ENCODE measurements at regions not wholly inside any gene's neighbourhood (a gene's known extent, or its start where the extent isn't known, plus 50 kb on each side); places are given as distances from the start of the nearest gene placed in this dataset.

DNA sequence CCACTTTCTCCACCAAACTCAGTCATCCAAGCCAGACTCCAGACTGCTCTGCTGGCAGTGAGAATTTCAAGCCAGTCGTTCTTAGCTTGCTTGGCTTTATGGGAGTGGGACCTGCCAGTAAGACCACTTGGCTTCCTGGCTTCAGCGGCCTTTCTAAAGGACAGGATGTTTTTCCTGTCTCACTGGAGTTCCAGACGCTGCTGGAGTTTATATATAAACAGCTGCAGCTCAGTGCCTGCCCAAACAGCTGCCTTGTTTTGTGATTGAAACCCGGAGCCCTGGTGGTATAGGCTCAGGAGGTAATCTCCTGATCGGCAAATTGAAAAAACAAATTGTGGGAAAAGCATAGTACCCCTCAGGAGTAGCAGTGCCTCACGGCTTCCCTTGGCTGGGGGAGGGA, 1165.8 kb upstream of the ADGRL3 start:
- DNase-seq: no peak

DNA sequence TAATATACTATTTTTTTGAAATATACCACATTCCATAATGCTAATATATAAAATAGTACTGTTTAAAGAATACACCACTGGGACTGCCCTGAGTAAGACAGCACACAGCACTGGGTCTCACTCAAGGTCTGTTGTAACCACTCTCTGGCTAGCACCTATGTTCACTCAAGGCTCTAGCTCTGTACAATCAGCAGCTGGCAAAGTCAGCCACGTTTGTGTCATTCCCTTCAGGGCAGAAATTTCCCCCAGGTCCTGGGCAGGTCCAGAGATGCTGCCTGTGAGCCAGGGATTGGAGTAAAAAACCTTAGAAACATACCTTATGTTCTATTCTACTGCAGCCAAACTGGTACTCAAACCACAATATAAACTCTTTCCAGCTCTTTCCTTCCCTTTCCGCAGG, 1160.2 kb upstream of the ADGRL3 start:
- no peak for DNase-seq

DNA sequence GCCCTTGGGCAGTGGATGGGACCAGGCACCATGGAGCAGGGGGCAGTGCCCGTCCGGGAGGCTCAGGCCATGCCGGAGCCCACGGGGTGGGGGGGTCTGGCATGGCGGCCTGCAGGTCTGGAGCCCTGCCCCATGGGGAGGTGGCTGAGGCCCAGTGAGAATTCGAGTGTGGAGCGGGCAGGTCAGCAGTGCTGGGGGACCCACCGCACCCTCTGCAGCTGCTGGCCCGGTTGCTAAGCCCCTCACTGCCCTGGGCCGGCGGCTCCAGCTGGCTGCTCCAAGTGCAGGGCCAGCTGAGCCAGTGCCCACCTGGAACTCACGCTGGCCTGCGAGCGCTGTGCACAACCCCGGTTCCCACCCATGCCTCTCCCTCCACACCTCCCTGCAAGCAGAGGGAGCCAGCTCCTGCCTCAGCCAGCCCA, 1157.9 kb upstream of the ADGRL3 start:
- DNase-seq: no peak

DNA sequence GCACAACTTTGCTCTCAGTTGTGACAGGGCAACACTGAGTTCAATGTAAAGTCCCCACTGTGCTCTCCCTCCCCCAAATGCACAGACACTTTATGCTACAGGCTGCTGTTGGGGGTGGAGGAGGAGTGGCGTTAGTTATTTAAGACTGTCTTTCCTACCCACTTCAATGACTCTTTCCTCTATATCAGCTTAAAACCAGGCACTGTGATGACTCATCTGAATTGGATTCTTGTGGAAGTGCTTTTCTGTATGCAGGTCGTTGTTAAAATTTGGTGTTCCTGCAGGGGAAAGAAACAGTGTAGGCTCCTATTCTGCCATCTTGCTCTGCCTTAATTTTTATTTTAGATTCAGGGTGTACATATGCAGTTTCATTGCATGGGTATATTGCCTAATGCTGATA, 1157.2 kb upstream of the ADGRL3 start:
- no peak for DNase-seq

DNA sequence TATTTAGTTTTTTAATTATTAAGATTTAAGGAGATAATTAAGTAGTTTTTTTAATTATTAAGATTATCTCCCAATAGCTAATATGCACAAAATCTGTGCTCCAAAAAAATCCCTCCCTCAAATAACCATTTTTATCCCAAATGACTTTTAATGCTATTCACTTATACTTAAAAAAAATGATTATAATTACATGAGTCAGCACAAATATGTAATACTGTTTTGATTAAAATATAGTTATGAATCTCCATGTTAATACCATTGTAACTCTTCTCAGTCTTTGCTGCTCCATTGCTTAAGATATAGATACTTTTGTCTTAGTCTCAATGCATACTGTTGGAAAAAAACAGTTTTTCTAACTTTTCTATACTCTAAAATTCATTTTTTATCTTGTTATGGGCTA, 1121.1 kb upstream of the ADGRL3 start:
- DNase-seq: no peak

DNA sequence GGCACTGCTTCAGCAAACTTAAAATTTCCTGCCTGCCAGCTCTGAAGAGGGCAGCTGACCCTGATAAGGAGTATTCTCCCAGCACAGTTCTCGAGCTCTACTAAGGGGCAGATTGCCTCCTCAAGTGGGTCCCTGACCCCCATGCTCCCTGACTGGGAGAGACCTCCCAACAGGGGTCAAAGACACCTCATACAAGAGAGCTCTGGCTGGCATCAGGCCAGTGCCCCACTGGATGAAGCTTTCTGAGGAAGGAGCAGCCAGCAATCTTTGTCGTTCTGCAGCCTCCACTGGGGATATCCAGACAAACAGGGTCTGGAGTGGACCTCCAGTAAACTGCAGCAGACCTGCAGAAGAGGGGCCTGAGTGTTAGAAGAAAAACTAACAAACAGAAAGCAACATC, 1118.3 kb upstream of the ADGRL3 start:
- DNase-seq: no peak

DNA sequence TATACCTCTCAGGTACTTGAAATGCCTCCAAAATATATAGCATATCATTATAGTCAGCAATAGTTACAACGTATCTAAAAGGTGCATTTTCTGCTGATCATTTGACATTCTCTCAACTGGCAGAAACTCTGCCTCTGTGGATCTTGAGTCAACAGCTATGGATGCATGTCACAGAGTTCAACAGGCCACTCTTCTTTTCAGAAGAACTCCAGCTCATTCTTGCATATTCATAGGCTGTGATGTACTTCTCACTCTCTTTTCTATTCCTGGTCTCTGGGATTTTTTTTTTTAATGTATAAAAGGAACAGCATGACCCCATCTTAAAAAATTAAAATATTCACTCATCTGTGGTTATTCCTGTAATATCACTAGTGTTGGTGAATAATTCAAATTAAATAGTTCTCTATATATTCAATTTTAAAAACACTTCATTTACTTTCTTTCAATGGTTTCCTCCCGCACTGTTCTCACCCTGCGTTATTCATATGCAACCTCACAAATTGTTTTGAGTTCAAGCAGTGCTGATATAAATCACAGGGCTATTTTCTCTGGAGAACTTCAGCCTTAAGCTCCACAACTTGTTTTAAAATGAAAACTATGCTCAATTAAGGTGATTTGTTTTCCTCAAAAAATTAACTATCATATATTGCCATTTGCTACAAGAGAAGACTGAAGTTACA, 1111.2 kb upstream of the ADGRL3 start:
- no peak for DNase-seq

DNA sequence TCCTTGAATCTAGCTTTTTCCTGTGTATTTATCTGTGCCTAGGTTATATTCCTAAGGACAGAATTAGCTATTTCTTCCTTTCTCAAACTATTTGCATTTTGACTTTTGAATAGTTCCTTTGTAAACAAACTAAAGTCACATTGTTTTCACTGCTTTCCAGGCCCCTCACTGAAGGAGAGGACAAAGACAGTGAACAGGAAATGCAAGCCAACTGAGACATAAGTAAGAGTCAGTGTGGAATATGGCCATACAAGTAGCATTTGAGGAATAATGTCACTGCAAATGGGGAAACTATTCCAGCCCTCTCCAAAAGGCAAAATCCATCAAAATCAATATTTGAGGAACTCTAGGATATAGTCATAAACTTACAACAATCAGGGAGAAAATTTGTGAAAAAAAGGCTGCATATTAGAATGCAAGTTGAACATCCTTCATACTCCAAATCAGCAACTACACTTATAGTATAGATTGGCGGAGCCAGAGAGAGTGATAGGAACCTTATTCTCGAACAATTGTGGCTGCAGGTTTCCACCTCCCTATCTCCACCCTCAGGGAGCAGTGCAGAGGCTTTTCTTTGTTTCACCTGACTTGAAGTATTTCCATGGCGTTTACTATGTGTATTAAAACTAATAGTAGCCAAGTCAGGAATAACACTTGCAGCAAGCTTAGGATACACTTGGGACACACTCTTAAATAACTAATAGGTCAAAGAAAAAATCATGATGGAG, 1110.4 kb upstream of the ADGRL3 start:
- no peak for DNase-seq

DNA sequence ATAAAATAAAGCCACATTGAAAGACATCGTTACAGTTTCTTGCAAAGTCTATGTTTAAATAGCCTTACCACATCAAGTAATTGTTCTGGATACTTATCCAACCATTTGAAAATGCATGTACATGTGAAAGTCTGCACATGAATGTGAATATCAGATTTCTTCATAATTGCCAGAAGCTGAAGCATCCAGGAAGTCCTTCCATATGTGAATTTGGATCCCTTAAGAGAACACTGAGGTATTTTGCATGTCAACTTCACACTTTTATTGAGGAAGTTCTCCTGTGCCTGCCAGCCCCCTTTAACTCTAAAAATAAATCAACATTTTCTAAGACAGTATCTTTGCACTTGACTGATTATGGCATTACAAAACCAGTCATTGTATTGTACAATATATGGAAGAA, 1103.5 kb upstream of the ADGRL3 start:
- no peak for DNase-seq

DNA sequence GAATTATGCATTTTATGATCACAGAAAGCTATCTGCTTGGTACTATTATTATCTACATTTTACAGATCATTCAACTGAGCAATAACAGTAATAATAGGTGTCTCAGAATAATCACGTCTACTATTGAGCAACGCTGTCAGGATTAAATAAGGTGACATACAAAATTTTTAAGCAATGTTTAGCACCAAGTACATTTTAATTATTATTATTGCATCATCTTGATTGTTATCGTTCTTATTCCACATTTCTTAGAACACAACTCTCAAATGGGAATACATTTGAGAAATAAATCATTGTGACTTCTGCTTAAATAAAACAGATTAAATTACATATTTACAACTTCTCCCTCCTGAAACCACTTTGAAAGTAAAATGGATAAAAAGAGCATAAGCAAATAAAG, 1083.5 kb upstream of the ADGRL3 start:
- no peak for DNase-seq

DNA sequence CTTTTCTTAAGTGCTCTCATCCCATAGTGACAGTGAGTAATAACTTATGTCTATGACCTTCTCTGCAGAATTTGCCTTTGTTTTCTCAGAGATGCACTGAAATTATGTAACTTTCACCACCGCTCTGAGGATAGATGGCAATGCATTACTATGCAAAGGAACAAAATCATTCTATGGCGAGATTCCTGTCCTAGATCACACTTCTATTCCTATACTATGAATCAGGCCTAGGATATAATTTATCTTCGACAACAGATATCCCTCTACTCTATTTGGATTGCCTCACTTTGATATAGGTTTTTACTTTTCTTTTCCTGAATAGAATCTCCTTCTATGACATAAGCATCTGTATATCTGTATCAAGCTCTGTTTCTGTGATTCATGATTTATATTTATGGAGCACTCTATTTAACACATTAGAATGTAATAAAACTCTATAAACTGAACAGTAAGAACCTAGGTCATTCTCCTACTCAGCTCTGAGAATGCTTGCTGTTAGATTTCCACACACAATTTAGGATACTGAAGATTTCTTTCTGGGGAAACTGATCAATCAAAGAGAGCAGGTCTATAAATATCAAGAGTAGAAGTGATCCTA, 1082.3 kb upstream of the ADGRL3 start:
- DNase-seq: no peak

DNA sequence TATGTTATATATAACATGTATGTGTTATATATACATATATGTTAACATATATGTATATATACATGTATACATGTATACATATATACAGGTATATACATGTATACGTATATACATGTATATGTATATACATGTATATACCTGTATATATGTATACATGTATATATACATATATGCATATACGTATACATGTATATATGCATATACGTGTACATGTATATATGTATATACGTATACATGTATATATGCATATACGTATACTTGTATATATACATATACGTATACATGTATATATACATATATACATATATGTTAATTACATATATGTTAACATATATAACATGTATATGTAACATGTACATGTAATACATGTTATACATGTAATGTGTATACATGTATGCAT, 1077.3 kb upstream of the ADGRL3 start:
- DNase-seq: no peak

DNA sequence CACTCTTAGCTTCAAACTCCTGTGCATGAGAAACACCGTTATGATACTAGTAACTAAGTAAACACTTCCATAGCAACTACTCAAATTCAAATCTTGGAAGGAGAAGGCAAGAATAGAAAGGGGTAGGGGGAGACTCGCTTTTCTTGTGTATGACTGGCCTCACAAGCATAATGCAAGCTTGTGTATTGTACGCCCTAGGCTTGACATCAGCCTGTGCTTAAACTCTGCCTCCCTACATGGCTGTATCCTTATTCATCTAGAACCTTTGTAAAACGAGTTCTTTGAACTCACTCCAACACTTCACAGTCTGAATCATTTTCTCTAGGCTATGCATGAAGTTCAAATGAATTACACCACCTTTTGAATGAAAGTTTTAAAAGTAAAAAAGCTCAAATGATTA, 1071.2 kb upstream of the ADGRL3 start:
- no peak for DNase-seq

DNA sequence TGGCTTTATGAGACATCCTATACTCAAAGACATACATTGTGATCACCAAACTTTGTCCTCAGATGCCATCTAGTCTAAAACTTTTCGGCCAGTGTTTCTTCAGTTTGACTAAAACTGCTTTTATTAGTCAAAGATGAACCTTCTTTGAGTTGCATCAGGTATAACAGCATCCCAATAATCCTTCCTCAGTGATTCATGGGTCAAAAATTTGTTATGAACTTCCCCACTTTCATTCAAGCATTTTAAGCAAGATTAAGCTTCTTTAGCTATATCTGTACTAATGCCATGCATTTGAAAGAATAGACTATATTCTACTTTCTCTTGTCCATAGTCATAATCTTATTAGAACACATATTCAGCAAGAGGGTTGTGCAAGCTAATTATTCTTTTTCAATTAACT, 1070.4 kb upstream of the ADGRL3 start:
- DNase-seq: no peak

DNA sequence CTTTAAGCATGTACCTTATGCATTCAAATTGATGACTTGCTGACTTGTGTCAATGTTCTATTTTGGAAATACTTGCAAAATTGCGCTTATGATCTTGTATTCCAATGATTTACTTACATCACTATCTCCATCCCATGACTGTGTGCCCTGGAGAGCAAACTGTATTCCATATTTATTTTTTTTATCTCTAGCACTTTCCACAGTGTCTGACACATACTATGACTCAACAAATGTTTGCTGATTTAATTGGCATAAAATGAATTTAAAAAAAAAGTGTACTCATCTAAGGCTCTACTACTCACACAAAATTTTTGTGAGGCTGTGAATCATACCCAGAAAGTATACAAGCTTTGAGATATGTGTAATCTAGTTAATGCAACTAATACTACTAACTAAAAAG, 1066.8 kb upstream of the ADGRL3 start:
- no peak for DNase-seq

DNA sequence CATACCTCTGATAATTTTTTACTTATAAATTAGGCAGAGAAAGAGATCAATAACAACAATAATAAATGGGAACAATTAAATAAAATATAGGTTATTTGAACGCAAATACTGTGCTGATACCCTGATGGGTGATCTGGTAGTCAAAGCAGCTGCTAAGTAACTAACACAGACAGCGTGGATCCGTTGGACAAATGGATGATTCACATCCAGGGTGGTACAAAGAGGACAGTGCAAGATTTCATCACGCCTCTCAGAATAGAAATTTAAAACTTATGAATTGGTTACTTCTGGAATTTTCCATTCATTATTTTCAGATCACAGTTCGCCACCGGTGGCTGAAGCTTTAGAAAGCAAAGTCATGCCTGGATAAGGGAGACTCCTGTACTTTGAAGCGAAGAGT, 1066.0 kb upstream of the ADGRL3 start:
- DNase-seq: no peak

DNA sequence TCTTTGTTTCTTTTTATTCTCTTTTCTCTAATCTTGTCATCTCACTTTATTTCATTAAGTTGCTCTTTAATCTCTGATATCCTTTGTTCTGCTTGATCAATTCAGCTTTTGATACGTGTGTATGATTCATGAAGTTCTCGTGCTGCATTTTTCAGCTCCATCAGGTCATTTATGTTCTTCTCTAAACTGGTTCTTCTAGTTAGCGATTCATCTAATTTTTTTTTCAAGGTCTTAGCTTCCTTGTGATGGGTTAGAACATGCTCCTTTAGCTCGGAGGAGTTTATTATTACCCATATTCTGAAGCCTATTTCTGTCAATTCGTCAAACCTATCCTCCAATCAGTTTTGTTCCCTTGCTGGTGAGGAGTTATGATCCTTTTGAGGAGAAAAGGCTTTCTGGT, 1045.0 kb upstream of the ADGRL3 start:
- DNase-seq: no peak

DNA sequence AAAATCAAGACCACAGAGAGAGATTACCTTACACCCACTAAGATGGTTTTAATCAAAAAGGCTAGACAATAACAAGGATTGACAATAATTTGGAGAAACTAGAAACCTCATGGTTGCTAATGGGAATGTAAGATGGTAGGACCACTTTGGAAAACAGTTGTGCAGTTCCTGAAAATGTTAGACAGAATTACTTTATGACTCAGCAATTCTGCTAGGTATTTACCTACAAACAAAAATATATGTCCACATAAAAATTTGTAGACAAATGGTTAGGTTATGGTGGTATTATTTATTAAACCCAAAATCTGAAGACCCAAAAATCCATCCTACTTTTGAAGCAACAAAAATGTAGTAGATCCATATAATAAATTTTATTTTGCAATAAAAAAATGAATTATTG, 1027.0 kb upstream of the ADGRL3 start:
- DNase-seq: no peak

DNA sequence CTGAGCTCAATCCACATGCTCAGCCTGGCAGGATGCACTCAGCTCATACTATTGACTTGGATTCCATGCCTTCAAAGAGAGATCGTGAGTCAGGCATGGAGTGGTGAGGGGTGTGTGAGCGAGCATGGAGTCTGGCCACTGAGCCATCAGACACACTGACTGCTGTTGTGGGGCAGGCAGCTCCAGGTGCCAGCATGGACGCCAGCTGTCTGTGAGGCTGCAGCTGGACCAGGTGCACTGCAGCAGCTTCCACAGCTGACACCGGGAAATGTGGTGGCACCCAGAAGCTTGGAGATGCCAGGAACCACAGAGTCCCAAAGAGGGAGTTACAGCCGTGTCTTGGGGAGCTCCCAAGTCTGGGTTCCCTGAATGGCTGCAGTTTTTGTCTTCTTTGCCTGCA, 1026.4 kb upstream of the ADGRL3 start:
- no peak for DNase-seq

DNA sequence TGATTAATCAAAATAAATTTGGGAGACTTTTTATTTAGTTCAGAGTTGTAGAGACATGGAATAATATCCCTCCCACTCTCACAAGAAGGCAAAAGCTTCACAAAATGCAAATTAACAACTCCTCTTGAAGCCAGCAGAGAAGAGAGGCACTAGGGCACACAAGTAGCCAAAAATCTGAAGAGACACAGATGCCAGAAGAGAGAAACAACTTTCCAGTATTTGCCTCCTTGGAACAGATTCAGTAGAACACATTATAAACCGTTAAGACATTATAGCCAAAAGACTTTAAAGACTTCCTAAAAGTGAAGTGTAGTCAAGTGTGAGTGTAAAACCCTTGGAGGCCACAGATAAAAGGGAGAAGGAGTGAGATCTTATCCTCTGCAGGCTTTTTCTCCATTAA, 1024.9 kb upstream of the ADGRL3 start:
- no peak for DNase-seq

DNA sequence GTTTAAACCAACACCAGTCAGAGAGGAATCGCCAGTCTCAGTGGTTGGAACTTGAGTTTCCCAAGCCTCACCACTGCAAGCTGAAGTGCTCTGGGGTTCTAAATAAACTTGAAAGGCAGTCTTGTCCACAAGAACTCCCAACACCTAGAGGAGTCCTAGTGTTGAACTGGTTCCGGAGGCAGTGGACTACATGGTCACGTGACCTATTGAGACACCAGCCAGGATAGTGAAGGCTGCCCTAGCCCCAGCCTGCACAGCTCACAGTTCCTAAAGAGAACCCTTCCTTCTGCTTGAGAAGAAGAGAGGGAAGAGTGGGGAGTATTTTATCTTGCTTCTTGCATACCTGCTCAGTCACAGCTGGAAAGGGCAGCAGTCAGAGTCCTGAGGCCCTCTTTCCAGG, 1012.7 kb upstream of the ADGRL3 start:
- no peak for DNase-seq

DNA sequence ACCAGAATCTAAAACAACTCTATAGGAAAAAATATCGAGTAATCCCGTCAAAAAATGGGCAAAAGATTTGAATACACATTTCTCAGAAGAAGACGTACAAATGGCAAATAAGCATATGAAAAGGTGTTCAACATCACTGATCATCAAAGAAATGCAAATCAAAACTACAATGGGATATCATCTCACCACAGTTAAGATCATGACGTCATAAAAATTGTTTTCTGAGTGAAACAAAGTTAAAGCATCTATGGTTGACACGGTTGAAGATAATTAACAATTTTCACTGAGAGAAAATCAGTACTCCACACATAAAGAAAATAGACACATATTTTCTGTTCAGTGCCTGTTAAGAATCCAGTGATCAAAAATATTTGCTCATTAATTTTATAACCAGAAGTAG, 1010.8 kb upstream of the ADGRL3 start:
- no peak for DNase-seq

DNA sequence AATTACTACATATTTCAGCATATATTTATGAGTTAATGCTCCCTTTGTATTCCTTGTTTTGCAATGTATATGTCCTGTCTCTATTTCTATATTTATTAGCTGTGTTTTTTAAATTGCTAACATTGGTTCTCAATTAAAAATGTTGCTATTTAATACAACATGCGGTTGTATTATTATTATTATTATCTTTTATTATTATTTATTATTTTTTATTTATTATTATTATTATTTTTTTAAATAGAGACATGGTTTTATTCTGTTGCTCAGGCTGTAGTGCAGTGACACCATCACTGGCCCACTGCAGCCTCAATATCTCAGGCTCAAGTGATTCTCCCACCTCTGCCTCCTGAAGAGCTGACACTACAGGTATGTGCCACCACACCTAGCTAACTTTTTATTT, 1005.9 kb upstream of the ADGRL3 start:
- DNase-seq: no peak

DNA sequence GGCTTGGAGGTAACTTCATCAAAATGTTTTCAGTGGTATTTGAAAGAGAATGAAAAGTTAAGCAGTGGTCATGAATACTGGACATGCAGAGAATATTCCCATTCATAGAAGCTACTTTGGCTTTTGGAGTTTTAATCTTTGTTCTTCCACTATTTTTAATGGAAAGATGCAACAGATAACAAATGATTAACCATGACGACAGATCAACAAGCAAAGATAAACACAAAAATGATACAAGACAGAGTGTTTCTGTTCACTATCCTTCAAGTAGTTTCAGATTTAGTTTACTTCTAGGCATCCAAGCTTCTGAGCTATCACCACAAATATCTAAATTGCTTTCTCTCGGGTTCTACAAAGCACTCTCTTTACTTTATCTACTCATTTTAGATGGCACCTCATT, 1004.9 kb upstream of the ADGRL3 start:
- no peak for DNase-seq

All from hematopoietic multipotent progenitor cell treated with erythropoietin and hydrocortisone succinate and interleukin-3 and kit ligand, for 8 days (in vitro differentiated cells).